ENCODE measurements at regions not wholly inside any gene's neighbourhood (a gene's known extent, or its start where the extent isn't known, plus 50 kb on each side); places are given as distances from the start of the nearest gene placed in this dataset.

DNA sequence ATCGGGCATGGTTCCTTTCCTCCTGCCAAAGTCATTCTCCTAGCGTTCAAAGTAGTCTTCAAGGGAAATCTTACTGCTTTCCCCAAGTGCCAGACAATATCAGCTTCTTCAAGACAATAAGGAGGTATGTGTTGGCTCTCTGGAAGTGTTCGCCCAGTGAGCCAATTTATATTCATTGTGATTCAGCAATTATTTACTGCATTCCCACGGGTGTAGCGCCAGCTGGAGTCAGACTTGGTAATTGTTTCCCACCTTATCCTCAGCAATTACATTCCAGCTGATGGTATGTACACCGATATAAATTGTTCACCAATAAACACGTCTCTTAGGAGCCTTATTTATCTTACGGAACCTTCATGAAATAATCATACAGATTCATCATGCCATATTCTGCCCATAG lies 103.6 kb upstream of the CTNNB1 start:
- no peak for DNase-seq (ENCODE audit: low read depth)
- H3K4me3 ChIP-seq (ENCODE audit: low read length): no peak overlapping the region
- TF ChIP-seq CTCF (conservative IDR thresholded peaks at IDR 0.05; ENCODE audit: low read length): no peak

DNA sequence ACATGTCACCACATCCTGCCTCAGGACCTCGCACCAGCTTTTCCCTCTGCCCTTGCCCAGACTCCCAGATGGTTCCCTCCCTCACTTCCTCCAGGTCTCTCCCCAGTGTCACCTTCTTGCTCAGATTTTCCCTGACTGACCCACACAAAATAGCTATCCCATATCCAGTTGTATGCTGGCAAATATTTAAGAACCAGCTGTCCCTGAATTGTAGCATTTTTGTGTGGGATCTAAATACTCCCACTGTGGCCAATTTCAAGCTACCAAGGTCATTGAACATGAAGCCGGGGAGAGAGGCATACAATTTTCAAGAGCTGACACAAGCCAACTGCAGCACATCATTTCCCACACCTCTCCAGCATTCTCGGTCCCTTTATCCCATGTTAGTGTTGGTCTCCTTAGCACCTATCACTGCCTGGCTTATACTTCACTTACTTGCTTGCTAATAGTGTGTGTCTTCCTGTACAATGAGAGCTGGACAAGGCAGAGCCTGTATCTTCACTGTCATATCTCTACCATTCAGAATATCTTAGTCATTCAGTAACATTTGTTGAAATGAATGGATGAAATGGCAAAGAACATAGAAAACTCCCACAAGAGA lies 101.3 kb upstream of the CTNNB1 start:
- TF ChIP-seq CTCF (conservative IDR thresholded peaks at IDR 0.05; ENCODE audit: low read length): no peak
- no peak for DNase-seq (ENCODE audit: low read depth)

GRCh38 chr3:41101231-41101630 lies 98.1 kb upstream of the CTNNB1 start:
- TF ChIP-seq CTCF (conservative IDR thresholded peaks at IDR 0.05; ENCODE audit: low read length): no peak
- no peak for DNase-seq (ENCODE audit: low read depth)
- H3K4me3 ChIP-seq (ENCODE audit: low read length): no peak overlapping the region

More for the DNA sequence above, 101.3 kb upstream of the CTNNB1 start:
- no peak overlapping the region for H3K4me3 ChIP-seq (ENCODE audit: low read length)

GRCh38 chr3:41102053-41102556 lies 97.2 kb upstream of the CTNNB1 start:
- no peak for DNase-seq (ENCODE audit: low read depth)
- no peak for TF ChIP-seq CTCF (conservative IDR thresholded peaks at IDR 0.05; ENCODE audit: low read length)
- H3K4me3 ChIP-seq (ENCODE audit: low read length): no peak overlapping the region

GRCh38 chr3:41102750-41103149 lies 96.6 kb upstream of the CTNNB1 start:
- no peak for TF ChIP-seq CTCF (conservative IDR thresholded peaks at IDR 0.05; ENCODE audit: low read length)
- DNase-seq (ENCODE audit: low read depth): no peak
- H3K4me3 ChIP-seq (ENCODE audit: low read length): no peak overlapping the region

DNA sequence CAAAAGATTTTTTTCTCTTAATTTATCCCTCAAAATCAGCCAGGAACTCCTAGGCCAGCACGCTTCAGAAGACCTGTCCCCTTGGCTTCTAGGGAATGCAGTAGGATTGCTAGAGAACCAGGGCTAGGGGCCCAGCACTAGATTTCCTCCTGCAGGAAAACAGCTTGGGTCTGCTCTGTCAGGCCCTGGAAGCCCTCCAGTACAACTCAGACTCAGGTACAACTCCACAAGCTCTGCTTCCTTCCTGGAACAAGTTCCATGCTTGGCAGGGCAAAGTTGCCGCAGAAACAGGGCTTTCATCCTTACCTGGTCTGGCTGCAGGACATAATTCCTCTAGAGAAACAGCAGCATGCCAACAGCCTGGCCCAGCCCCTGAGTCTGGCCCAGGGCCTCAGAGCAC lies 96.1 kb upstream of the CTNNB1 start:
- TF ChIP-seq CTCF (conservative IDR thresholded peaks at IDR 0.05; ENCODE audit: low read length): no peak
- DNase-seq (ENCODE audit: low read depth): no peak
- H3K4me3 ChIP-seq (ENCODE audit: low read length): no peak overlapping the region

- H3K4me3 ChIP-seq (ENCODE audit: low read length): no peak overlapping the region
- no peak for DNase-seq (ENCODE audit: low read depth)
- no peak for TF ChIP-seq CTCF (conservative IDR thresholded peaks at IDR 0.05; ENCODE audit: low read length)
These were observed 95.2 kb upstream of the CTNNB1 start for GRCh38 chr3:41104147-41104546.

Data from AG10803 (cell line).